ENCODE measurements at regions not wholly inside any gene's neighbourhood (a gene's known extent, or its start where the extent isn't known, plus 50 kb on each side); places are given as distances from the start of the nearest gene placed in this dataset.
A peak's percentile ranks its signal among the peaks of the same experiment; 100 is the strongest.

DNA sequence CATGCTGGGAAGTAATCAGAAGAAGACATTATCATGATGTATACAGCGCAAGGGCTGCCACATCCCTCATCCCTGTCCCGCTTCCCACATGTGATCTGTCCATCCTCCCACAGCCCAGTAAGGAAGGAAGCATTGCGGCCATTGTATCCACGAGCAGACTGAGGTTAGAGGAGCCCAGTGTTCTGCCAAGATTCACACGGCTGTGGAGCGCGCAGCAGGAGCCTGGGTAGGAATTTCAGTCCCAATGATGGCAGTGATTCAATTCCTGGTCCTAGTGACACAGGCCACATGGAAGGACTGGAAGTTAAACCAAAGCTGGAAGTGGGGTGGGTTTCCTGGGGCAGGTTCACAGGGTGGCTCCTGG lies 89.2 kb downstream of the RTL6 start:
- no peak for FAIRE-seq
- ChIA-PET POLR2A (no interaction called here), CTCF (interaction anchor here (1.3 to 1.4 kb wide), 2 partner anchors 17 to 215 kb away, joined by 3 read pairs; no protein-coding TSS in a partner anchor)
- no peak for DNase-seq (ENCODE audit: low read depth in 1 of 2, low spot score in 1 of 2)
- 100% methylated on average over 4 of the region's 7 CpGs for WGBS (ENCODE audit: missing lambda C conversion rate)
- H3K4me3 ChIP-seq: no peak overlapping the region
- ATAC-seq: no peak
- no peak overlapping the region for H3K27ac ChIP-seq
- H3K4me1 ChIP-seq: no peaks in the 10 kb centered on the region
- no peaks in the 10 kb centered on the region for H3K9me3 ChIP-seq
- TF ChIP-seq ESRRA (IDR thresholded peaks at IDR 0.05; ENCODE audit: borderline replicate concordance, low read length) (no peak), EHMT2 (IDR thresholded peaks at IDR 0.05; ENCODE audit: low read depth) (no peak), JUN (IDR thresholded peaks at IDR 0.05) (no peak), KDM1A (IDR thresholded peaks at IDR 0.05; ENCODE audit: low read depth) (no peak), SREBF2 (IDR thresholded peaks at IDR 0.05) (no peak), FOSB (CRISPR knock-in tag; IDR thresholded peaks at IDR 0.05) (no peak), RAD21 (conservative IDR thresholded peaks at IDR 0.05 in 1 of 2, IDR thresholded peaks at IDR 0.05 in 1 of 2) (no peak), REST (IDR thresholded peaks at IDR 0.05) (no peak), TP53 (CRISPR knock-in tag; IDR thresholded peaks at IDR 0.05) (no peak), KDM5A (IDR thresholded peaks at IDR 0.05) (no peak), POLR2A (IDR thresholded peaks at IDR 0.05; ENCODE audit: low read length) (no peak)
- H3K4me2 ChIP-seq: no peak overlapping the region

DNA sequence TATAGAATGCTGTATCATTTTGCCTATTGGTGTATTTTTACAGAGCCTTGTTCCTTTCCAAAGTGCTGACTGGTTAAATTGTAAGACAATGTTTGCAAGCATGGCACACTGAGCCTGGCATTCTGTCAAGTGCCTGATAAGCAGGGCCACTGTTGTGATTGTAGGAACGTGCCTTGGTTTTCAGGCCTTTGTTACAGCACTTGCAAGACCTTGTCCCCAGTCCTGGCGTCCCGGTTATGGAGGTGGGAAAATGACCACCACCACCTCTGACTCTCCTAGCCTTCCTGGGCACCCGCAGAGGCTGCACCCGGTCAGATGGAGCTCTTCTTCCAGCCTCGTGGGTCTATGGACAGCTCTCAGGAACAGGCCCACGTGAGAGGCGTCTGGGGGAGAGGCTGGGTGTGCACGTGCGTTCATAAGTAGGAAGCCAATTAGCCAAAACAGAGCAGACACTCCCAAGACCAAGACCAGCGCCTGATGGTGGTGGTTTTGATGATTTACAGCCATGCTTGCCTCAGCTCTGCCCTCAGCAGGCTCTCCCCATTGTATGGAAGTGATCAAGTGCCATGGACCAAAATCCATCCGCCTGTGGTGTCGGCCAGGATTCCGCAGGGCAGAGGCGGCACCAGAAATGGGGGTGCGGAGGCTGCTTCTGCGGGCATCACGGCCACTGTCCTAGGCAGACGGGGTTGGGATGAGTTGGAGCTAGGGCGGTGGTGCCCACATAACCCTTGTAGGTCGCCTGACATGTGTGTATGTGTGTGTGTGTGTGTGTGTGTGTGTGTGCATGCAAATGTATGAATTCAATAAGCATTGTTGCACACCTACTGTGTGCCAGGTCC lies 89.8 kb downstream of the RTL6 start:
- TF ChIP-seq TP53 (CRISPR knock-in tag; IDR thresholded peaks at IDR 0.05): no peak
- no peak for TF ChIP-seq JUNB (IDR thresholded peaks at IDR 0.05)
- peak; percentile 75 for TF ChIP-seq MAFK (IDR thresholded peaks at IDR 0.05; ENCODE audit: partially characterized antibody)
- no peak overlapping the region for H3K4me2 ChIP-seq
- no peak overlapping the region for H3K27ac ChIP-seq
- H3K9me3 ChIP-seq: no peaks in the 10 kb centered on the region
- DNase-seq (ENCODE audit: low read depth in 1 of 2, low spot score in 1 of 2): no peak
- H3K4me1 ChIP-seq: no peaks in the 10 kb centered on the region
- H3K4me3 ChIP-seq: no peak overlapping the region
- no peak for ATAC-seq
- POLR2A ChIA-PET: no interaction called here
- no peak for FAIRE-seq
- CTCF ChIA-PET: interaction anchor here (0.6 to 1.4 kb wide), 2 partner anchors 9 to 16 kb away, joined by 3 to 4 read pairs; no protein-coding TSS in a partner anchor
- 75% methylated on average over 20 of the region's 21 CpGs for WGBS (ENCODE audit: missing lambda C conversion rate)

- ATAC-seq (no peak), DNase-seq (ENCODE audit: low read depth in 1 of 2, low spot score in 1 of 2) (no peak), FAIRE-seq (no peak)
- Histone ChIP-seq H3K4me2 (no peak overlapping the region), H3K4me3 (no peak overlapping the region), H3K9me3 (no peaks in the 10 kb centered on the region), H3K27ac (no peak overlapping the region), H3K4me1 (no peaks in the 10 kb centered on the region)
- WGBS (ENCODE audit: missing lambda C conversion rate): 77% methylated on average over 12 of the region's 23 CpGs
- ChIA-PET POLR2A (no interaction called here), CTCF (no interaction called here)
- TF ChIP-seq EHMT2 (IDR thresholded peaks at IDR 0.05; ENCODE audit: low read depth) (no peak), ZC3H11A (IDR thresholded peaks at IDR 0.05) (no peak), CEBPB (IDR thresholded peaks at IDR 0.05) (no peak), FOSL2 (IDR thresholded peaks at IDR 0.05) (no peak), FOSL2 (CRISPR knock-in tag; IDR thresholded peaks at IDR 0.05) (no peak), RFX5 (IDR thresholded peaks at IDR 0.05) (no peak), SMC3 (IDR thresholded peaks at IDR 0.05) (no peak), JUN (IDR thresholded peaks at IDR 0.05) (no peak), EHF (CRISPR knock-in tag; IDR thresholded peaks at IDR 0.05) (no peak), POLR2A (IDR thresholded peaks at IDR 0.05; ENCODE audit: low read length) (no peak), HEYL (CRISPR knock-in tag; IDR thresholded peaks at IDR 0.05) (no peak), PHF8 (IDR thresholded peaks at IDR 0.05; ENCODE audit: borderline replicate concordance, low read depth) (no peak), E2F6 (IDR thresholded peaks at IDR 0.05; ENCODE audit: borderline replicate concordance, low read depth) (no peak), HOXB5 (CRISPR knock-in tag; IDR thresholded peaks at IDR 0.05) (no peak), FOXS1 (CRISPR knock-in tag; IDR thresholded peaks at IDR 0.05) (no peak), CHD2 (IDR thresholded peaks at IDR 0.05; ENCODE audit: low read length, partially characterized antibody) (no peak), HDAC2 (IDR thresholded peaks at IDR 0.05) (no peak), ATOH8 (CRISPR knock-in tag; IDR thresholded peaks at IDR 0.05; ENCODE audit: low read depth) (no peak)
- TF ChIP-seq, protein P1, sequence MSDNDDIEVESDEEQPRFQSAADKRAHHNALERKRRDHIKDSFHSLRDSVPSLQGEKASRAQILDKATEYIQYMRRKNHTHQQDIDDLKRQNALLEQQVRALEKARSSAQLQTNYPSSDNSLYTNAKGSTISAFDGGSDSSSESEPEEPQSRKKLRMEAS (IDR thresholded peaks at IDR 0.05): no peak
Measured at GRCh38 chr22:44407171-44407986, 90.7 kb downstream of the RTL6 start.
